HUDEP-2 (cell line): ENCODE measurements at regions not wholly inside any gene's neighbourhood (a gene's known extent, or its start where the extent isn't known, plus 50 kb on each side); places are given as distances from the start of the nearest gene placed in this dataset.

ENCODE experiments used
- DNase-seq, 76 experiments: peaks; one replicate each; lab custom pipeline; 2025; ENCODE audit not compliant: unreplicated experiment in 76 of 76; lab: John Stamatoyannopoulos, UW

DNA sequence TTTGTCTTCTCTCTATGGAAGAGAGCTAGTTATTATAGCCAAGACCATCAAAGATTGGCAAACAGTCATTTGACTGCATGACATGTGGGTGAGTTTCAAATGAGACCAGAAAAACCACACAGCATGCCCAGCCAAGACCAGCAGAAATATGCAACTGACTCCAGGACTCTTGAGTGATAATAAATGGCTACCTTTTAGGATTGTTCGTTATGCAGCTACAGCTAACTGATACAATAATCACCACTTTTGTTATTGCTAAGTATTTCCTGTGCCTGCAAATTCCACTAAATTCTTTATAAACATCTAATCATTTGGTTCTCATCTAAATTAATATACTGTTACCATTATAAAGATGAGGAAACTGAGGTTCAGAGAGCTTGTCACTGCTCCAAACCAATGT, 528.4 kb upstream of the TBX3 start:
- no peak for DNase-seq

GRCh38 chr12:115210533-115211252, 526.7 kb upstream of the TBX3 start:
- no peak for DNase-seq

DNA sequence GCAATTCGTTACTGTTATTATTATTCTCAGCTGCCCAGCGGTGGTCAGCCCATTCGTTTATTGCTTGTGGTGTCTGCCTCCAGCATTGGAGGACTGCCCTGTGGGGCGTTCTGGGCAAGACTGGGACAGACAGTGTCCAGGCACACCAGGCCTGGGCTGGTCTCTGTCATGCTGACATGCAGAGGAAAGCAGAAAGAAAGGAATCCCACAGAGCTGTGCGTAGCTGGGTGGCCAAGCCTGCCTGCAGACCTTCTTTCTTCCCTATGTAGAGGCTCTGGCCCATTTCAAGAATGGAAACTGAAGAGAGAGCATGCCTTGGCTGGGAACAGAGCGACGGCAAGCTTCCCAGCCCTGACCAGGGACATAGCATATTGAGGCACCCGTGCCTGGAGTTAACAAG, 525.3 kb upstream of the TBX3 start:
- no peak for DNase-seq

GRCh38 chr12:115208098-115208497, 524.1 kb upstream of the TBX3 start:
- DNase-seq = no peak

GRCh38 chr12:115207216-115207915, 523.4 kb upstream of the TBX3 start:
- DNase-seq = no peak

DNA sequence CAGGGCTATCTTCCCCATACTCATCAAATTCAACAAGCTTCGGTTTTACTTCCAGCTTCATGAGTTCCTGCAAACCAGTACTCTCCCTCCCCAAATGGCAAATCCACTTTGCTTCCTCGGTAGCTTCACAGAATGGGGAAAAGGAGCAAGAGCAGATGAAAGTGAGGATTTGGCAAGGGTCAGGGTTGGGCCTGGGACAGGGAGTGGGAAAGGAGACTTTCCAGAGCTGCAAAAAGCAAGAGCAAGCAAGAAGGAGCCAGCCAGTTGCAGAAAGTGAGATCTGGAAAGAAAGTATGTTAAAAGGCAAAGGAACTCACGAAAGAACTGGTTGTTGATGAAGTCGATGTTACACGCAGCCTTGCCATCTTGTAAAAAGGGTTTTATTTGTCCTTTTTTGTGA, 522.8 kb upstream of the TBX3 start:
- no peak for DNase-seq

DNA sequence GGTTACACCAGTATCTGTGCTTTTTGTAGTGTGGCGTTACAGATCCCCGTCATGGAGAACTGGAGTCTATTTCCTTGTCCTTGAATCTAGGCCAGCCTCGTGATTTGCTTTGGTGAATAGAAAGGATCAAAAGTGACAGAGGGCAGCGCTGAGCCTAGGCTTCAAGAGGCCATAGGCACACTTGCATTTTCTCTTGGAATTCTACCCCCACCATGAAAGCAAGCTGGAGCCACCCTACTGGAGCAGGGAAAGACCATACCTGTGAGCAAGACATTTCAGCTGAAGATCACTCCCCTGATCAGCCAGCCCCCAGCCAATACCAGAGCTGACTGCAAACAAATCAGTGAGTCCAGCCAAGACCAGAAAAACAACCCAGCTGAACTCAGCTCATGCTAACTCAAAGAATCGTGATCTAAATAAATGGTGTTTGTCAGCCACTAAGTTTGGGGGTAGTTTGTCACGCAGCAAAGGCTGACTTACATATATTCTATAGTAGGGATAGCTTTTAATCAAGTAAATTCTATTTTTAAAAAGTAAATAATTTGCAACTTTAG, 521.9 kb upstream of the TBX3 start:
- no peak for DNase-seq

DNA sequence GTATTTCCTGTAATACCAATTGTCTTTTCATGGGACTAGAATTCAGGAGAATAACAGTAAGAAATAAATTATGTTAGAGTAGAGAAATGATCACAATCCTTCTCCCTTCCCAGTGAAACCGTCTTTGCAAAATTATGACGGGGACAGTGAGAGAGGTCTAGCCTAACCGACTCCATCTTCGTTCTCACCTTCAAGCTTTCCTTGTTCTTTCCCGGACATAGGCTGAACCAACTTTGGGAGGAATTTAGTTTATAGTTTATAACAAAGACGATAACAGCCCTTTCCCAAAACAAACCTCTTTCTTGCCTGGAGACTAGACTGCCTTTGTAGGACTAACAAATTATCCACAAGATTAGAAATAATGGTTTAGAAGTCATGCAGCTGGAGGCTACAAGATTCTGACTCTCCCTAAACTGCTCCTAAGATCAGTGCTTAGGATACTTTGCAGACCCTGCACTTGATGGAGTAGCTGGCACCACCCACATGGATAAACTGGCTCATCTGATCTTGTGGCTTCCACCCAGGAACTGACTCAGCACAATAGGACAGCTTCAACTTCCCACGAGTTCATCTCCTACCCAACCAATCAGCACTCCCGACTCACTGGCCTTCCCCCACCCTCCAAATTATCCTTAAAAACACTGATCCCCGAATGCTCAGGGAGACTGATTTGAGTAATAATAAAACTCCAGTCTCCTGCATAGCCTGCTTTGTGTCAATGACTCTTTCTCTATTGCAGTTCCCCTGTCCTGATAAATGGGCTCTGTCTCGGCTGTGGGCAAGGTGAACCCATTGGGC, 521.2 kb upstream of the TBX3 start:
- DNase-seq = peak in 2 of 76 experiments; percentile 2 to 8

DNA sequence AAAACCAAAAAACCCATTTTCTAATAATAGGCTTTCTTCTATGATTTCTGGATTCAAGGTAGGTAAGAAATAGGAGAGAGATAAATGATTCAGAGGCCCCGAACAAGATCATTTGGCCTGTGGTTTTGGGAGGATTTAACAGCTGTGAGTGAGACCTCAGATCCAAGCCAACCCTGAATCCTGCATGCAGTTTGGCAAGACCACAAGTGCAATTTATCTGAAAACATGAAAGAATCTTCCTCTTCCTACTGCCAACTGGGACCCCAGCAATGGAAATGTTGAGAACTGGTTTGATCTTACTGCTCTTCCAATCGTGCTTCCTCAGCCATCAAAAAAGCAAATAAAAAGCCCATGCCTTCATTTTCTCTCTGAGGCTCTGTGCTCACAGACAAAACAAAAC, 519.7 kb upstream of the TBX3 start:
- DNase-seq = no peak

GRCh38 chr12:115201966-115202365, 518.0 kb upstream of the TBX3 start:
- DNase-seq = no peak

DNA sequence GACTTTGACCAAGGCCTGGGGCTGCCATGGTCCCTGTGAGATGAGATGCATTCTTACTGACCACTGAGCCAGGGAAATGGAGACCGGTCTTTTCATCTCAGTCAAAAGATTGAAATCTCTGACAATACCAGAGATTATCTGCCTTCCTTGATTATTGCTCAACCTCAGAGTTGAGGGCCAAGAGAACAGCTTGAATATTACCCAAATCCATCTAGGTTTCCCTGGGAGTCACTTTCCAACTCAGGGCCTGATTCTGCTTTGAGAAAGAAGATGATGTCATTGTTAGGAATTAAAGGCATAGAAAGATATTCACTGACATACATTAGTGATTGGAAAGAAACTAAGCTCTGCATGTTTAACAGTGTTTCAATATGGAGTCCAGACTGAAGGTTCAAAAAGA, 515.9 kb upstream of the TBX3 start:
- no peak for DNase-seq

GRCh38 chr12:115194857-115195256, 510.9 kb upstream of the TBX3 start:
- no peak for DNase-seq

DNA sequence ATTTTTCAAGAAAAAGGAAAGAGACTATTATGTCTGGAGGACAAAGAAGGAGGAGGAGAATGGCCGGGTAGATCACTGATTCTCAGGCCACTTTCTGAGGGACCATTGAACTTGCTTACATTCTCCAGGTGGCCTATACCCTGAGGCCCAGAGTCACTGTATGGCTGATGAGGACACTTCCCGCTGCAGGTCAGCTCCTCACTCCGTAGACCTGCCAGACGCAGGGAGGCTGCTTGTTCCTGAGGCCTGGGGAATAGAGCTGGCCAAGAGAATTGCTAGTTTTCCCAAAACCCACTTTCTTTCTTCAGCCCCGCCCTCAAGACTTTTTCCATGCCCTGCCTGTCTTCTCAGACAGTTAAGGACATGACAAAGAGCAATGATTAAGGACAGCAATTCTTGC, 510.5 kb upstream of the TBX3 start:
- no peak for DNase-seq

- no peak for DNase-seq
Measured at GRCh38 chr12:115191342-115191741, 507.4 kb upstream of the TBX3 start.

DNA sequence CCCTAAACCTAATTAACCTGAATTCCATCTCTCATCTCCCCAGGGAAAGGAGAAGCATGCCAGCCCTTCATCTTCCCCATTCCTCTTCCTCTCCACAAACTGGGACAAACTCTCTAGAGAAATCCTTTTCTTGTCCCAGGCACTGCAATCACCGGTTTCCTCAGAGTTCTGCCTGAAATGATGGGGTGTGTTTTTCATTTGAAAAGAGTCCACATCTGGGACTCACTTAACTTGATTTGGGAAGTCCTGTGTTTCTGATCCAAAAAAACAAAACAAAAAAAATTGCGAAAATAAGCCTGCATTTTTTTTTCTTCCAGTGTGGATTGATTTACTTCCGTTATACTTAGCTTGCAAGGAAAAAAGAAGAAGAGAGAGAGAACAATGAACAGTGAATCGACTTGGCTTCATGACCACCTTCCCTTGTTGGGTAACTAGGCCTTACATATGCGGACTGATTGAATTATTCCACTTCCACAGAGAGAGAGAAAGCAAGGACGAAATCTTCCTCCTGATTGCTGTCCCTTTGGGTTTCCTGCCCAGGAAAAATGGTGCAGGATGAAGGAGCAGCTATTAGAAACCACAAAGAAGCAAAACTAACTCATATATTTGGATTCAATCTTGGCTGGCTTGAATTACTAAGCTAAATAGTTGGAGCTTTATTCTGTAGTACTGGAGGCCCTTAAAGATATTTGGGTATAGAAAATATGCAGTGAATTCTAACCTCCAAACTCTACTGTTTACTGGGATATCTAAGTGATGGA, 506.2 kb upstream of the TBX3 start:
- no peak for DNase-seq

DNA sequence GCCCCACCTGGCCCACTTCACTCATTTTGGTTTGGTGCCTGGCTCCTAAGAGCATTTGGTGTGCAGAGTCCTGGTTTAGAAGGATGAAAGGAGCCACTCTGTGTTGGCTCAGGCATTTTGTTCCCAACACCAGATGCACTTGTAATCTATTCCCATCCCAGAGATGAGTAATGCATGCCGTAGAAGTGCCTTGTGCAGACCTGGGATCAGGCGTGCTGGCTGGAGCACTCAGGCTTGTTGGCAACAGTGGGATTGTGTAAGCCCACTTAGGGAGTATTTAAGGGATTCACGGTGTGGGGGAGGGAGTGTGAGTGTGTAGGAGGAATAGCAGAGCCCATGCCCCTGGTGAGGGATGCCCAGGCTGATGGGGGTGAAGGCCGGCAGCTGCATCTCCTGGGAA, 501.5 kb upstream of the TBX3 start:
- DNase-seq = no peak

DNA sequence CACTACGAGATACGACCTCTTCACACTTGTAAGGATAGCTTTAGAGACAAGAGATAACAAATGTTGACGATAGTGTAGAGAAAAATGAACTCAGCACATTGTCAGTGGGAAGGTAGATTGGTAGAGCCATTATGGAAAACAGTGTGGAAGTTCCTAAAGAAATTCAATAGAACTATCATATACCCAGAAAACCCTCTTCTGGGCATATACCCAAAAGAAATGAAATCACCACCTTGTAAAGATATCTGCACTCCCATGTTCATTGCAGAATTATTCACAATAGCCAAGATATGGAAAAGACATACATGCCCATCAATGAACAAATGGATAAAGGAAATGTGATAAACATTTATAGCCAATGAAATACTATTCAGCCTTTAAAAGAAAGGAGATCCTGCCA, 499.8 kb upstream of the TBX3 start:
- DNase-seq = no peak

DNA sequence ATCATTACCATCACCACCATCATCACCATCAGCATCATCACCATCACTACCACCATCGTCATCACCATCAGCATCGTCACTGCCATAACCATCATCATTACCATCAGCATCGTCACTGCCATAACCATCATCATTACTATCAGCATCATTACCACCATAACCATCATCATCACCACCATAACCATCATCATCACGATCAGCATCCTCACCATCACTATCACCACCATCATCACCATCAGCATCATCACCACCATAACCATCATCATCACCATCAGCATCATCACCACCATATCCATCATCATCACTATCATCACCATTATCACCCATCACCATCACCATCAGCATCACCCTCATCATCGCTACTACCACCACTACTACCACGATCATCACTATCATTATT, 493.9 kb upstream of the TBX3 start:
- DNase-seq = no peak

DNA sequence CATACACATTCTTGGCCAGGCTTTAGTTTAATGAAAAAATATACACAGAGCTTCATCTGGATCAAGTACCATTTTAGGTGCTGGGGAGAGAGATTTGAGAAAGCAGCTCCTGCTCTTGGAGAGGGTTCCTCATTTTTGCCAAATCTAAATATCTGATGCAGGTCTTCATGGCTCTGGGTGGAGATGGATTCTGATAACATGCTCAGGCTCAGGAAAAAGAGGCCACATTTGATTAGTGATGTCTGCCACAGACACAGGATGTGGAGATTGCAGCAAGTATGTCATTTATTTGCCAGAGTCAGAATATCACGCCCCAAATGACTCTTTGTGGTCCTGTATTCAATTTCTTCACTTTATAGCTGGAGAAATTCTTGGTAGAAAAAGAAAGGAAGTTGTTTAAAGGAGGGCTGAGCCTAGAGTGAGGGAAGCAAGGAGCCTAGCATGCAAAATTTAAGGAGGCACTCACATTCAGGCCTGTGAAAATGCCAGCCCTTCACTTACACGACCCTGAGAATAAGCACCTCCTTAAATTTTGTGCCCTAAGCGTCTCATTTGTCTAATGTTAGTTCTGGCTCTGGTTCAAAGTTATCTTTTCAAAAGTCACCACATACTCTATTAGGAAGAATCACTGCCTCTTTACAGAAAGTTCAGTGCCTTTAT, 492.9 kb upstream of the TBX3 start:
- no peak for DNase-seq

DNA sequence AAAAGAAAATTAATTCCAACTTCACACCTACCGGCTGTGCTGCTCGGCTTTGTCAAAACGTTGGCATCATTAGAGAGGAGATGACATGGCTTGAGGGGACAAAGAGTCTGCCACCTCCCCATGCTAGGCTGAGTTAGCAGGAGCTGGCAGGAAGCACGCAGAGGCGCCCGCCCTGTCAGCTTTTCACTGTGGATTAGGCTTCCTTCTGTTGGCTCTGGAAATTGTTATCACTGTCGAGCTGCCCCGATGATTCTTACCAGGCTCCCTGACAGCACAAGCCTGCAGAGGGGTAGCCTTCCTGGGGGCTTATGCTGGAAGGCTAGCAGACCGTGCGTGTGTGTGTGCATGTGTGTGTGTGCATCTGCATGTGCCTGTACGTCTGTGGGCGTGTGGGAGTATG, 490.9 kb upstream of the TBX3 start:
- DNase-seq = no peak
